Stimulated activated CD8-positive, alpha-beta memory T cell treated with anti-CD3 and anti-CD28 coated beads, Interleukin-4, amount 100 ng/mL, for 4 hours (primary cell): ENCODE measurements at regions not wholly inside any gene's neighbourhood (a gene's known extent, or its start where the extent isn't known, plus 50 kb on each side); places are given as distances from the start of the nearest gene placed in this dataset.
"Not testable (repeated sequence)": the region's sequence is repeated elsewhere in the genome, so short reads cannot be mapped to it uniquely, and the experiment has no call there.

Experiments
- DNase-seq, 2 donors: peaks; one replicate each; pipeline ENCODE4 v3.0.0-alpha.2; 2020; ENCODE audit warnings: low read depth in 2 of 2, low spot score in 1 of 2

DNA sequence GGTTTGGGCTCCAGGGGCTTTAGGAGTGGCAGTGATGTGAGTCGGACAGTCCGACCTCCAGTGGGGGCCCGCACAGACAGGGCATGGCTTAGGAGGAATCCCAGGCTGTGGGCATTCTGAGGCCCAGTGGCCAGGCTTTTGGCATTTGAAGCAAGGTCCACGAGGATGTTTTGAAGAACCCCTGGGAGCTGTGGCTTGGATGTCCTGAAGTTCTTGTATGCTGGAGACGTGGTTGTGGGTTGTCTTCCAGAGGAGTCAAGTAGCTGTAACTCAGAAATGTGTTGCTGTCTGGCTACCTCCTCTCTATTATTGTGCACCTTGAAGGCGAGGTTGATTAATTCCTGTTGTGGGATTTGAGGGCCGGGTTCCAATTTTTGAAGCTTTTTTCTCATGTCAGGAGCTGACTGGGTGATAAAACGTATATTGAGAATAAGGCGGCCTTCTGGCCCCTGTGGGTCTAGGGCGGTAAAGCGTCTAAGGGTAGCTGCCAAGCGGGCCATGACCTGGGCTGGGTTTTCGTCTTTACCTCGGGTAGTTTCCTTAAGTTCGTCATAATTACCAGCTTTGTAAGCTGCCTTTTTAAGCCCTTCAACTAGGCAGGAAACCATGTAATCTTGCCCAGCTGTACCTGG lies 67.3 kb upstream of the EZR start:
- DNase-seq = not testable (repeated sequence)

DNA sequence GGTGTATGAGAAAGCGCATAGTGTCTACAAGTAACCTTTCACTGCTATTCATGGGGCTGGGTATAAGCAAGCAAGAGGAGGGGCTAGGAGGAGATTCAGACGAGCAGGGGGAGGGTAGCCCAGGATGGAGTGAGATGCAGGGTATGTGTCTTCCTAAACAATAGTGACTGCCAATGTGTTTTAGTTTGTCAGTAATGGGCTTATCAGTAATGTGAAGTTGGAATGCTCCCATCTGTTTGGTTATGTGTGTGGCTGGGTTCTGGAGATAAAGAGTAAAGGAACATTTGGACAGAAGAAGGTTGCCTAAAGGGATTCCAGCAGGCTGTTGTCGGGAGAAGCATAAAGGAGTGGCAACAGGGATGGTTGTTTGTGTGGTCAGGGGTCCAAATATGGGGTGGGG lies 62.7 kb upstream of the EZR start:
- not testable (repeated sequence) for DNase-seq

- not testable (repeated sequence) for DNase-seq
Measured at GRCh38 chr6:158881276-158881675, 62.1 kb upstream of the EZR start.

GRCh38 chr6:158879180-158879579 lies 60.0 kb upstream of the EZR start:
- no peak for DNase-seq

DNA sequence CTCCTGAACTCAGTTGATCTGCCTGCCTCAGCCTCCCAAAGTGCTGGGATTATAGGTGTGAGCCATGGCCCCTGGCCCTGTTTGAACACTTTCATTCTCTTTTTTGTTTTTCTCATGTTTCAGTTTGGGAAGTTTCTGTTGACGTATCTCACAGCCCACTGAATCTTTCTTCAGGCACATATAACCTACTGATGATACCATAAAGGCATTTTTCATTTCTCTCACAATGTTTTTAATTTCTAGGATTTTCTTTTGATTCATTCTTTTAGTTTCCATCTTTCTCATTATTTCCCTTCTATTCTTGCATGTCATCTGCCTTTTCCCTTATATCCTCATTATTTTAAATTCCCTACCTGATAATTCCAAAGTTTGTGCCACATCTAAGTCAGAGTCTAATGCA lies 58.5 kb upstream of the EZR start:
- DNase-seq = no peak

GRCh38 chr6:158876886-158877285 lies 57.7 kb upstream of the EZR start:
- DNase-seq = no peak

GRCh38 chr6:158870649-158870957 lies 51.4 kb upstream of the EZR start:
- no peak for DNase-seq

DNA sequence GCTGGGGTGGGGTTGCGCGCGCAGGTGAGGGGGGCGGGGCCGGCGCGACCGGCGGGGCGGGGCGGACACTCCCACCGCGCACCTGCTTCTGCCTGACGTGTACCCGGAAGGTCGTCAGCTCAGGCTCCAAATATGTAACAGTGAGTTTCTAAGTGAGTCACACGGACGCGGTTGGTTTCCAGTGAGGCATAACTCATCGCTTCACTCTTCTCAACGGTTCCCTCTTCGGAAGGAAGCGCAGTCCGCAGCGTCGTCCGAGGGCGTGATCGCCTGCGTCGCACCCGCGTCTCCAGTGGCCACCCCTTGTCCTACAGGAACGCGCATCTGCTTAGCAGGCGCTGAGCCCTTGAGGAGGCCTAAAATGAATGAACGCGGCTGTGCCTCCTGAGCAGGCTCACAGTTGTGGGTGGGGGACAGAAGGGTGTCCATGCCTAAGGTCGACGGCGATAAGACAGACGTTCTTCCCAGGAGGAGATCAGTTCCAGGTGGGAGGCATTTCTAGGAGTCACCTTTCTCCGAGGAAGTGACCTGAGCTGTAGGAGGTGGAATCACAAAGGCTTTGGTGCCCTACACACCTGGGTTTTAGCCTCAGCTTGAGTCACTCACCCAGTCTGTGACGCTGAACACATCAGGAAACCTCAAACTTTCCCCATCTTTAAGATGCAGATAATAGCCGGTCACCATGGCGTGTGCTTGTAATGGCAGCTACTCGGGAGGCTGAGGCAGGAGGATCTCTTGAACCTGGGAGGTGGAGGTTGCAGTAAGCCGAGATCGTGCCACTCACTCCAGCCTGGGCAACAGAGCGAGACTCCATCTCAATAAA lies 50.9 kb upstream of the EZR start:
- DNase-seq = peak; percentile 20 to 94

DNA sequence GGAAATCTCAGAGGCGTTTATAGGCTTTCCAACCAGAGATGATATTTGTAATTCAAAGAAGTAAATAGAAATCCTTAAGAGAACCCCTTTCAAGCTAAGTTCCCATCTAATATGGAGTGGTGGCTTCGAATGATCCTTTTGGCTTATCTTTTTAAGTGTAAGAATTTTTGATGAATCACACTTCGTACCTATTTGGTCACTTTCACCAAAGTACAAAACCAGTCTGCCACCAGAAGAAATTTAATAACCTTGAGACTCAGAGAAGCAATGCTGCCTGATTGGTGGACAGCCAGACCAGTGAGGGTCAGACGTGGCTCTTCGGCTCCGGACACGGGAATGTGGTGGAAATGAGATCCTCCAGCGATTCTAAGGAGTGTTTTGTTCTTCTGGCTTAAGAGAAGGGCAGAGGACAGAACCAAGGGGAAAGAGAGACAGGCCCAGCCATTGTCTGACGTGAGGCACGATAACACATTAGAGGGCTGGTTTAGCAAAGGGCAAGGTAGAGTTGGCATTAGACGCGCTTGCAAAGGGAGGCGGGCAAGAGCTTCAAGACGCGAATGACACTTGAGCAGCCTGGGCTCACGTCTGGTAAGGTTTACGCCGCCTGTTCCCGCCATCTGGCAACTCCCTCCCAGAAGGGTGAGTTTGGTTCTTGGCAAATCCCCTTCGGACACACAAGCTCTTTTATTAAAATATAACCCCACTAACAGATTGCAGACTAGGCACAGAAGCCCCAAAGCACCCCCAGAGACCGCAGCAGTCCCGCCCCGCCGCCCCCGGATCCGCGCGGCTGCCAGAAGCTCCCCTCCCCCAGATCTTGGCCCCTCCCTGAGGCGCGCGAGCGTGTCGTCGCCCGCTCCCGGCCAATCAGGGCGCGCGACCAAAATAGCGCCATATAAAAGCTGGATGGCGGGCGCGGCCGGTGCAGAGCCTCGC lies 50.0 kb upstream of the EZR start:
- peak in 1 of 2 donors; percentile 92 for DNase-seq
